GM10266 (cell line): ENCODE measurements at regions not wholly inside any gene's neighbourhood (a gene's known extent, or its start where the extent isn't known, plus 50 kb on each side); places are given as distances from the start of the nearest gene placed in this dataset.

Experiments
- DNase-seq: peaks from one replicate; pipeline ENCODE4 v3.0.0; 2012; ENCODE audit errors: extremely low spot score
- TF ChIP-seq, protein P1 (sequence below): IDR thresholded peaks from 2 replicates; pipeline ENCODE4 v1.5.1; 2012; ENCODE audit warnings: mild to moderate bottlenecking, low read depth; ENCODE audit not compliant: control insufficient read depth, insufficient read depth; ENCODE audit errors: missing control alignments

DNA sequence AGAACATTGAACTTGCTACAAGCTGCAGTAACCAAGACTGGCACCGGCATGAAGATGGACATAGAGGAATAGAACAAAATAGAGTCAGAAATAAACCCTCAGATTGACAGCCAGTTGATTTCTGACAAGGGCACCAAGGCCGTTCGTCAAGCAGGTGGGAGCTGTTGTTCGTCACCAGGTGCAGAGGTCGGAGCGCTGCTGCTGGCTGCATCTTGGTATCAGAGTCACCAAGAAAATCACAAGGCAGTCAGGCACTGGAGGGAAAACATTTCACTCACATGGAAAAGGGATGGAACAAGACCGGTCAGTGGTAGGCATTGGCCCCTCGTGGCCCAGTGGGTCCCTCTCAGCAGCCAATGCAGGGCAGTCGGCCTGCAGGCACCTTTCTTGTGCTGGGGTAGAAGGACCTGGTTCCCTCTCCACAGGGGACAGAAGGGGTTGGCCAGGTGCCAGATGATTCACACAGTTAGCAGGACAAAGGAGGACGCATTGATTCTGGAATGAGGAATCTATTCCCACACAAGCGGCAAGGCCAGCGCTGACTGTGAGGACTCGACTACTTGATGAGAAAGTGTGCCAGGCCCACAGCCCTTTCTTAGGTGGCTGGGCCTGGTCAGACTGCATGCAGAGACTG, 115.8 kb upstream of the FGF3 start:
- TF ChIP-seq, protein P1, sequence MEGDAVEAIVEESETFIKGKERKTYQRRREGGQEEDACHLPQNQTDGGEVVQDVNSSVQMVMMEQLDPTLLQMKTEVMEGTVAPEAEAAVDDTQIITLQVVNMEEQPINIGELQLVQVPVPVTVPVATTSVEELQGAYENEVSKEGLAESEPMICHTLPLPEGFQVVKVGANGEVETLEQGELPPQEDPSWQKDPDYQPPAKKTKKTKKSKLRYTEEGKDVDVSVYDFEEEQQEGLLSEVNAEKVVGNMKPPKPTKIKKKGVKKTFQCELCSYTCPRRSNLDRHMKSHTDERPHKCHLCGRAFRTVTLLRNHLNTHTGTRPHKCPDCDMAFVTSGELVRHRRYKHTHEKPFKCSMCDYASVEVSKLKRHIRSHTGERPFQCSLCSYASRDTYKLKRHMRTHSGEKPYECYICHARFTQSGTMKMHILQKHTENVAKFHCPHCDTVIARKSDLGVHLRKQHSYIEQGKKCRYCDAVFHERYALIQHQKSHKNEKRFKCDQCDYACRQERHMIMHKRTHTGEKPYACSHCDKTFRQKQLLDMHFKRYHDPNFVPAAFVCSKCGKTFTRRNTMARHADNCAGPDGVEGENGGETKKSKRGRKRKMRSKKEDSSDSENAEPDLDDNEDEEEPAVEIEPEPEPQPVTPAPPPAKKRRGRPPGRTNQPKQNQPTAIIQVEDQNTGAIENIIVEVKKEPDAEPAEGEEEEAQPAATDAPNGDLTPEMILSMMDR: no peak
- DNase-seq: no peak

DNA sequence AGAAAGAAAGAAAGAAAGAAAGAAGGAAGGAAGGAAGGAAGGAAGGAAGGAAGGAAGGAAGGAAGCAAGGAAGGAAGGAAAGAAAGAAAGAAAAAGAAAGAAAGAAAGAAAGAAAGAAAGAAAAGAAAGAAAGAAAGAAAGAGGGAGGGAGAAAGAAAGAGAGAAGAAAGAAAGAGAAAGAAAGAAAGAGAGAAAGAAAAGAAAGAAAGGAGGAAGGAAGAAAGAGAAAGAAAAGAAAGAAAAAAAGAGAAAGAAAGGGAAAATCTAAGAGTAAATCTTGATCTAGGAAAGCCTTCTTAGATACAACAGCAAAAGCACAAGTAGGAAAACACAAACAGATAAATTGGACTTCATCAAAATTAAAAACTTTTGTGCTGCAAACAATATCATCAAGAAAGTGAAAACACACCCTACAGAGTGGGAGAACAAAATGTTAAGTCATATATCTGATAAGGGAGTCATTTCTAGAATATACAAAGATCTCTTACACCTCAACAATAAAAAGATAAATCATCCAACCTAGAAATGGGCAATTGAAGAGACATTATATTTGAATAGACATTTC, 116.8 kb upstream of the FGF3 start:
- DNase-seq: no peak
- TF ChIP-seq, protein P1: no peak

DNA sequence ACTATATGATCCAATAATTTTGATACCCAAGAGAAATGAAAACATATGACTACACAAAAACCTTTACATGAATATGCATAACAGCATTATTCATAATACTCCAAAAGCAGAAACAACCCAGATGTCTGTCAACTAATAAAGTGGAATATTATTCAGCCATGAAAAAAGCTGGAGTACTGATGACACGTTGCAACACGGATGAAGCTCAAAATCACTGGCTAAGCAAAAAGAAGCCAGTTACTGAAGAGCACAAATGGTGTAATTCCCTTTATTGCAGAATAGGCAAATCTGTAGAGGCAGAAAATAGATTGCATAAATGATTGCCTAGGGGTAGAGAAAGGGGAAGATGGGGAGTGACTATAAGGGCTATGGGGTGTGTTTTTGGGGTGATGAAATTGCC, 117.6 kb upstream of the FGF3 start:
- TF ChIP-seq, protein P1: no peak
- no peak for DNase-seq

DNA sequence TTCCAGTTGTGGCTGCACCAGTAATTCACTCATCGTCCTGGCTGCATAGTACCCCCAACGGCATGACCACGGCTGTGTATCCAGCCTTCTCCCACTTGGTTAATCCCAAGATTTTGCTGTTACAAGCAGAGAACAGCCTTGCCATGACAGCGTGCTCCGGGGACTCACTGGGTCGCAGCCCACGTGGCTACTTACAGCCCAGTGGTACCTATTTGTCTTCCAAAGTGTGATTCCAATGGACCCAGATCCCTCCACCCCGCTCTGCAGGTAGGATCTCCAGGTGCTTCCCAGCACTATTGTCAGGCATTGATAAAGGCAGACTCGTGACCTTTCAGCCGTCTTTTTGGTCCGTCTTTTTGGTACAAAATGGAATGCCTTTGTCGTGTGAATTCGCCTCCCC, 119.0 kb upstream of the FGF3 start:
- TF ChIP-seq, protein P1: no peak
- DNase-seq: no peak

DNA sequence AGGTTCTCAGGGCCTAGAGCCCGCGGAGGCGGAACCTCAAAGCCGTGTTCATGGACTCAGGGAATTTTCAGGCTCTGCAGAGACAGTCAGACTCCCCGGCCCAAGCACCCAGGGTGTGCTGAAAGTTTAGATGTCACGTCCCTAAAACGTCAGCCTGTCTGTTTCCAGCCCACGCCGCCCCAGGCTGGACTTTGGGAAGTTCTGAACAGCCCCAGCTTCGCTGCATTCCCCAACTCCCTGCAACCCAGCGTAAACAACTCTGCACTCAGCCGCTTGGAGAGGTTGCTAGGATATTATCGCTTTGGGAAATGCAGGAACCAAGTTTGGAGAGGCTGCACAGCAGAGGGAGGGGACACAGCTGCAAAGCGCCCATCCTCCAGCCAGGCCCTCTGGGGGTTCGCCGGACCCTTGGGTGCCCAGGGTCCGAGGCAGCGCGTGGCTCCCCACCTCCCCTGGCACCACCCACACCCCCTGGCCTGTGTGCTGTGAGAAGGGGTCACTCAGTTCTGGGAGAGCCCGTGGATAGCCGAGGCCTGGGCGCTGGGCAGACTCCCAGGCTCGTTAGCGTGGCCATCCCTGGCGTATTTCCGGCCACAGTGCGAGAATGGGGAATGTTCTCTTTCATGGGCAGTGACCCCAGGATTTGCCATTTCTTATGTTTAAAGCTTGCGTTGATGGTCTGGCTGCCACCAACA, 120.5 kb upstream of the FGF3 start:
- TF ChIP-seq, protein P1: no peak

DNA sequence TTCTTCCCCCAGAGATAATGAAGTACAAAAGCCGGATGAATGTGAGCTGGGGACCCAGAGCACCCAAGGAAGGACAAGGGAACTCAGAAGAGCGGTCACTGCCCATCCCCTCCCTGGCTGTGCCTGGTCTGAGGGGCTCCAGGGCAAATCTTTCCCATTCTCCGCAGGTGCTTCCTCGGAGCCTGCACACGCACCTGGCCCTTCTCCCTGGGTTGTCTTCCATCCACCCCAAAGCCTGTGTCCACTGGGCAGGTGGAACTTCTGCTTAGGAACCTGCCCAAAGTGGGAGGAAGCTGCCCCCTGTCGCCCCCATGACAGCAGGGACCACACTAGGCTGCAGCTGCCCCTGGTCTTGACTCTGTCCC, 121.0 kb upstream of the FGF3 start:
- TF ChIP-seq, protein P1: no peak
- no peak for DNase-seq

More for the DNA sequence above, 120.5 kb upstream of the FGF3 start:
- DNase-seq: no peak
